H9 (cell line): ENCODE measurements at regions not wholly inside any gene's neighbourhood (a gene's known extent, or its start where the extent isn't known, plus 50 kb on each side); places are given as distances from the start of the nearest gene placed in this dataset.

Experiments
- DNase-seq: peaks from one replicate; pipeline ENCODE4 v3.0.0-alpha.2; 2017
- H2AFZ ChIP-seq: one replicate; pipeline ENCODE4 v1.6.1; 2013; ENCODE audit warnings: mild to moderate bottlenecking, low read length, control low read depth, moderate library complexity
- H2AK5ac ChIP-seq: 2 replicates; pipeline ENCODE4 v1.6.1; 2013; ENCODE audit warnings: low read length, control low read depth, mixed read lengths; ENCODE audit not compliant: insufficient read length
- H2BK120ac ChIP-seq: one replicate; pipeline ENCODE4 v1.6.1; 2013; ENCODE audit warnings: low read depth, mild to moderate bottlenecking, low read length, control low read depth, inconsistent platforms; ENCODE audit not compliant: poor library complexity, severe bottlenecking
- H2BK12ac ChIP-seq: 2 replicates; pipeline ENCODE4 v1.6.1; 2013; ENCODE audit warnings: low read length, control low read depth, mixed read lengths, low read depth; ENCODE audit not compliant: insufficient read length
- H2BK15ac ChIP-seq: 2 replicates; pipeline ENCODE4 v1.6.1; 2013; ENCODE audit warnings: low read depth, low read length, control low read depth
- H2BK20ac ChIP-seq: one replicate; pipeline ENCODE4 v1.6.1; 2013; ENCODE audit warnings: low read depth, mild to moderate bottlenecking, low read length, control low read depth, inconsistent platforms; ENCODE audit not compliant: poor library complexity, severe bottlenecking
- H2BK5ac ChIP-seq: 2 replicates; pipeline ENCODE4 v1.6.1; 2013; ENCODE audit warnings: low read length, control low read depth, mixed read lengths; ENCODE audit not compliant: insufficient read length
- H3K14ac ChIP-seq: 2 replicates; pipeline ENCODE4 v1.6.1; 2013; ENCODE audit warnings: low read length, control low read depth; ENCODE audit not compliant: insufficient read depth
- H3K18ac ChIP-seq: 2 replicates; pipeline ENCODE4 v1.6.1; 2013; ENCODE audit warnings: low read depth, mild to moderate bottlenecking, mixed read lengths, low read length, control low read depth; ENCODE audit not compliant: insufficient read length
- H3K23ac ChIP-seq: 2 replicates; pipeline ENCODE4 v1.6.1; 2013; ENCODE audit warnings: low read length, control low read depth, mixed read lengths, low read depth; ENCODE audit not compliant: insufficient read length
- H3K23me2 ChIP-seq: 2 replicates; pipeline ENCODE4 v1.6.1; 2013; ENCODE audit warnings: low read depth, mild to moderate bottlenecking, mixed read lengths, low read length, control low read depth; ENCODE audit not compliant: insufficient read length, poor library complexity, severe bottlenecking
- H3K27ac ChIP-seq: 2 replicates; pipeline ENCODE4 v1.5.1; 2013; ENCODE audit warnings: low read length, control low read depth, mixed read lengths, low read depth; ENCODE audit not compliant: insufficient read length
- H3K27me3 ChIP-seq: 2 replicates; pipeline ENCODE4 v1.6.1; 2013; ENCODE audit warnings: low read length, control low read depth, inconsistent platforms; ENCODE audit not compliant: insufficient read depth
- H3K4ac ChIP-seq: 2 replicates; pipeline ENCODE4 v1.6.1; 2013; ENCODE audit warnings: low read depth, mild to moderate bottlenecking, control low read depth, inconsistent platforms, low read length, moderate library complexity
- H3K4me1 ChIP-seq: 2 replicates; pipeline ENCODE4 v1.6.1; 2013; ENCODE audit warnings: low read length, control low read depth, inconsistent platforms; ENCODE audit not compliant: insufficient read depth
- H3K4me2 ChIP-seq: 2 replicates; pipeline ENCODE4 v1.6.1; 2013; ENCODE audit warnings: low read length, control low read depth, mixed read lengths; ENCODE audit not compliant: insufficient read length, insufficient read depth
- H3K56ac ChIP-seq: 2 replicates; pipeline ENCODE4 v1.6.1; 2013; ENCODE audit warnings: low read depth, mild to moderate bottlenecking, mixed read lengths, low read length, control low read depth; ENCODE audit not compliant: insufficient read length
- H3K79me1 ChIP-seq: 2 replicates; pipeline ENCODE4 v1.6.1; 2013; ENCODE audit warnings: low read depth, mild to moderate bottlenecking, moderate library complexity, low read length, control low read depth, inconsistent platforms; ENCODE audit not compliant: insufficient read depth, poor library complexity, severe bottlenecking
- H3K79me2 ChIP-seq: 2 replicates; pipeline ENCODE4 v1.6.1; 2013; ENCODE audit warnings: low read length, control low read depth, inconsistent platforms; ENCODE audit not compliant: insufficient read depth
- H3K9ac ChIP-seq: 2 replicates; pipeline ENCODE4 v1.6.1; 2013; ENCODE audit warnings: low read length, control low read depth, mixed read lengths; ENCODE audit not compliant: insufficient read length; ENCODE audit errors: extremely low read depth
- H3K9me3 ChIP-seq: one replicate; pipeline ENCODE4 v1.6.1; 2013; ENCODE audit warnings: low read depth, low read length, inconsistent platforms; ENCODE audit not compliant: control insufficient read depth
- H3T11ph ChIP-seq: one replicate; pipeline ENCODE4 v1.6.1; 2013; ENCODE audit warnings: mild to moderate bottlenecking, low read length, control low read depth, inconsistent platforms
- H4K20me1 ChIP-seq: one replicate; pipeline ENCODE4 v1.6.1; 2013; ENCODE audit not compliant: control insufficient read depth, insufficient read length, insufficient read depth
- H4K5ac ChIP-seq: 2 replicates; pipeline ENCODE4 v1.6.1; 2013; ENCODE audit warnings: low read depth, mild to moderate bottlenecking, mixed read lengths, low read length, control low read depth; ENCODE audit not compliant: insufficient read length
- H4K8ac ChIP-seq: replicated peaks from 2 replicates; pipeline ENCODE4 v1.6.1; 2013; ENCODE audit warnings: low read length, control low read depth, mixed read lengths, low read depth; ENCODE audit not compliant: insufficient read length
- H4K91ac ChIP-seq: 2 replicates; pipeline ENCODE4 v1.6.1; 2013; ENCODE audit warnings: low read depth, mild to moderate bottlenecking, moderate library complexity, mixed read lengths, low read length, control low read depth; ENCODE audit not compliant: insufficient read length
- H3K27ac Mint-ChIP-seq, 3 experiments: 2 replicates in 2 of 3; 3 replicates in 1 of 3; pipeline ENCODE4 v1.8.0; 2020 to 2021; ENCODE audit warnings: mixed read lengths in 3 of 3, mild to moderate bottlenecking in 1 of 3, moderate library complexity in 1 of 3
- H3K27me3 Mint-ChIP-seq: 2 replicates; pipeline ENCODE4 v1.8.0; 2021; ENCODE audit warnings: low read depth, mild to moderate bottlenecking, moderate library complexity, mixed read lengths
- H3K36me3 Mint-ChIP-seq, 3 experiments: 2 replicates in 2 of 3; 3 replicates in 1 of 3; pipeline ENCODE4 v1.8.0; 2020 to 2021; ENCODE audit warnings: low read depth in 3 of 3, mixed read lengths in 3 of 3; ENCODE audit not compliant: insufficient read depth in 1 of 3
- H3K4me1 Mint-ChIP-seq, 2 experiments: 2 replicates each; pipeline ENCODE4 v1.8.0; 2020; ENCODE audit warnings: mixed read lengths in 2 of 2
- H3K4me3 Mint-ChIP-seq, 2 experiments: 2 replicates in 1 of 2; 3 replicates in 1 of 2; pipeline ENCODE4 v1.8.0; 2020 to 2021; ENCODE audit warnings: mild to moderate bottlenecking in 2 of 2, mixed read lengths in 2 of 2, moderate library complexity in 1 of 2
- H3K9me3 Mint-ChIP-seq, 2 experiments: 2 replicates in 1 of 2; 3 replicates in 1 of 2; pipeline ENCODE4 v1.8.0; 2020; ENCODE audit warnings: mild to moderate bottlenecking in 2 of 2, mixed read lengths in 2 of 2, moderate library complexity in 1 of 2
- CTCF ChIP-seq: fragments of 200-600 bp; sonication (generic); conservative IDR thresholded peaks from 3 replicates; pipeline ENCODE4 v1.8.0; 2021; ENCODE audit warnings: antibody characterized with exemption, mild to moderate bottlenecking
- WGBS: extraction: QIAGEN DNeasy Blood & Tissue Kit; methylation state at CpG from one replicate; pipeline ENCODE4 v1.1.7; 2013; ENCODE audit warnings: missing lambda C conversion rate, low lambda C conversion rate, mixed read lengths; ENCODE audit not compliant: insufficient read length; ENCODE audit errors: extremely low coverage; 5-methylcytosine and 5-hydroxymethylcytosine counted together

- Histone ChIP-seq H2BK120ac (no peak overlapping the region), H2BK5ac (no peak overlapping the region), H3K14ac (no peak overlapping the region), H4K5ac (no peak overlapping the region), H3K4ac (no peak overlapping the region), H3K9me3 (no peaks in the 10 kb centered on the region), H3K4me1 (no peaks in the 10 kb centered on the region), H3K27me3 (no peaks in the 10 kb centered on the region), H3K79me2 (no peaks in the 10 kb centered on the region), H3K27ac (no peak overlapping the region), H3K18ac (no peak overlapping the region), H4K8ac (no peak overlapping the region), H3K56ac (no peak overlapping the region), H3K4me2 (no peak overlapping the region), H4K20me1 (no peaks in the 10 kb centered on the region), H2AFZ (no peak overlapping the region), H4K91ac (no peak overlapping the region), H2BK15ac (no peak overlapping the region), H3K23ac (no peak overlapping the region), H3T11ph (no peak overlapping the region), H2AK5ac (no peak overlapping the region), H2BK12ac (no peak overlapping the region), H3K23me2 (no peaks in the 10 kb centered on the region), H3K79me1 (no peaks in the 10 kb centered on the region), H2BK20ac (no peak overlapping the region), H3K9ac (no peak overlapping the region)
- no peaks in the 10 kb centered on the region for H3K9me3 Mint-ChIP-seq
- H3K27ac Mint-ChIP-seq, result no peak overlapping the region
- peaks cover 1% of the 10 kb centered on the region; the same call in 1 of the 2 replicates for H3K27me3 Mint-ChIP-seq
- TF ChIP-seq CTCF, result no peak
- H3K4me3 Mint-ChIP-seq, result no peak overlapping the region
- no peaks in the 10 kb centered on the region for H3K36me3 Mint-ChIP-seq
- DNase-seq, result no peak
- no peaks in the 10 kb centered on the region for H3K4me1 Mint-ChIP-seq
- WGBS, result no CpG with 5 or more reads among the region's 2 CpGs
Measured at GRCh38 chr14:28707814-28708213, 58.8 kb upstream of the FOXG1 start.
